Astrocyte (in vitro differentiated cells and primary cell): ENCODE measurements at regions not wholly inside any gene's neighbourhood (a gene's known extent, or its start where the extent isn't known, plus 50 kb on each side); places are given as distances from the start of the nearest gene placed in this dataset.

ENCODE experiments used
- EZH2 ChIP-seq: IDR thresholded peaks from 2 replicates; pipeline ENCODE4 v1.6.1; 2012; ENCODE audit warnings: mild to moderate bottlenecking, low read length, inconsistent platforms; ENCODE audit not compliant: insufficient read depth
- TF ChIP-seq, protein P1 (sequence below): IDR thresholded peaks from 2 replicates; pipeline ENCODE4 v1.5.1; 2011; ENCODE audit warnings: low read depth, mild to moderate bottlenecking, inconsistent platforms, low read length, moderate library complexity; ENCODE audit not compliant: insufficient read depth

DNA sequence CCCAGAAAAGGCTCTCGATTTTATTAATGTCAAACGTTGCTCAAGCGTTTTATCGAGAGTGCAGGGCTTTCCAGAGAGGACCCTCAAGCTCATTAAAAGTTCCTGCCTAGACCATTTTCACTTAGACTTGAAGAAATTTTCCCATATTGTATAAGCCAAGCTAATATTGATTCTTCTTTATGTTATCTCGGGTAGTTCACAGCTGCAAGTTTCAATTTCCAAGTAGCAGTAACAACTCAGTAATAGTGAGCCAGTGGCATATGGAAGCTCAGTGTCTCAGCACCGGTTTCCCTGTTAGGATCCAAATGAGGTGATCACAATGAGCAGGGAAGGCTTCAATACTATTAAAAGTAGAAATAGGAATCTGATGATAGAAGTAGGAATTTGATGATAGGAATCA, 274.5 kb downstream of the TMX3 start:
- TF ChIP-seq, protein P1, sequence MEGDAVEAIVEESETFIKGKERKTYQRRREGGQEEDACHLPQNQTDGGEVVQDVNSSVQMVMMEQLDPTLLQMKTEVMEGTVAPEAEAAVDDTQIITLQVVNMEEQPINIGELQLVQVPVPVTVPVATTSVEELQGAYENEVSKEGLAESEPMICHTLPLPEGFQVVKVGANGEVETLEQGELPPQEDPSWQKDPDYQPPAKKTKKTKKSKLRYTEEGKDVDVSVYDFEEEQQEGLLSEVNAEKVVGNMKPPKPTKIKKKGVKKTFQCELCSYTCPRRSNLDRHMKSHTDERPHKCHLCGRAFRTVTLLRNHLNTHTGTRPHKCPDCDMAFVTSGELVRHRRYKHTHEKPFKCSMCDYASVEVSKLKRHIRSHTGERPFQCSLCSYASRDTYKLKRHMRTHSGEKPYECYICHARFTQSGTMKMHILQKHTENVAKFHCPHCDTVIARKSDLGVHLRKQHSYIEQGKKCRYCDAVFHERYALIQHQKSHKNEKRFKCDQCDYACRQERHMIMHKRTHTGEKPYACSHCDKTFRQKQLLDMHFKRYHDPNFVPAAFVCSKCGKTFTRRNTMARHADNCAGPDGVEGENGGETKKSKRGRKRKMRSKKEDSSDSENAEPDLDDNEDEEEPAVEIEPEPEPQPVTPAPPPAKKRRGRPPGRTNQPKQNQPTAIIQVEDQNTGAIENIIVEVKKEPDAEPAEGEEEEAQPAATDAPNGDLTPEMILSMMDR: no peak
- no peak for TF ChIP-seq EZH2
